Caco-2 (cell line): ENCODE measurements at regions not wholly inside any gene's neighbourhood (a gene's known extent, or its start where the extent isn't known, plus 50 kb on each side); places are given as distances from the start of the nearest gene placed in this dataset.

Source experiments
- BruUV-seq: library from RNA; stranded (reverse); fragments of 400-500 nt; replicated peaks from 2 replicates; lab custom pipeline; 2021; lab: Mats Ljungman, UMichigan
- CTCF ChIA-PET: fragments of 300-600 bp; sonication (Branson Sonifier 250); formaldehyde crosslinking; loops from one replicate; lab custom pipeline; 2022; ENCODE audit warnings: antibody characterized with exemption; lab: Charles Lee
- POLR2A ChIA-PET: fragments of 300-600 bp; sonication (Branson Sonifier 250); formaldehyde crosslinking; loops from one replicate; lab custom pipeline; 2022; ENCODE audit warnings: antibody characterized with exemption; lab: Charles Lee
- DNase-seq, 2 experiments: peaks; one replicate each; pipeline versions ENCODE4 v3.0.0 to v3.0.0-alpha.2; 2020 to 2022
- H3K27me3 ChIP-seq: replicated peaks from 2 replicates; pipeline ENCODE4 v1.6.0; 2011; ENCODE audit warnings: low read length; ENCODE audit not compliant: control insufficient read depth, insufficient read depth
- H3K36me3 ChIP-seq: 2 replicates; pipeline ENCODE4 v1.5.1; 2011; ENCODE audit warnings: low read length; ENCODE audit not compliant: control insufficient read depth, insufficient read depth
- H3K4me1 ChIP-seq: fragments of 250-450 bp; sonication (Bioruptor Pico); 2 replicates; pipeline ENCODE4 v1.5.1; 2020; ENCODE audit warnings: mild to moderate bottlenecking
- H3K4me3 ChIP-seq: 2 replicates; pipeline ENCODE4 v1.5.1; 2011; ENCODE audit warnings: low read depth, mild to moderate bottlenecking, control low read depth, low read length
- H3K9me3 ChIP-seq: fragments of 250-450 bp; sonication (Bioruptor Pico); 2 replicates; pipeline ENCODE4 v1.5.1; 2020; ENCODE audit warnings: mild to moderate bottlenecking, moderate library complexity
- H3K27ac Mint-ChIP-seq: one replicate; pipeline ENCODE4 v1.8.0; 2022; ENCODE audit warnings: mixed read lengths; ENCODE audit not compliant: unreplicated experiment
- H3K27me3 Mint-ChIP-seq: one replicate; pipeline ENCODE4 v1.8.0; 2022; ENCODE audit warnings: mixed read lengths; ENCODE audit not compliant: insufficient read depth, unreplicated experiment
- H3K36me3 Mint-ChIP-seq: one replicate; pipeline ENCODE4 v1.8.0; 2022; ENCODE audit warnings: mild to moderate bottlenecking, mixed read lengths; ENCODE audit not compliant: insufficient read depth, unreplicated experiment
- H3K4me1 Mint-ChIP-seq: one replicate; pipeline ENCODE4 v1.8.0; 2022; ENCODE audit warnings: low read depth, mixed read lengths; ENCODE audit not compliant: unreplicated experiment
- H3K4me3 Mint-ChIP-seq: one replicate; pipeline ENCODE4 v1.8.0; 2022; ENCODE audit warnings: mild to moderate bottlenecking, moderate library complexity, mixed read lengths; ENCODE audit not compliant: unreplicated experiment
- H3K9me3 Mint-ChIP-seq: one replicate; pipeline ENCODE4 v1.8.0; 2022; ENCODE audit warnings: mixed read lengths; ENCODE audit not compliant: unreplicated experiment
- CTCF ChIP-seq, 2 experiments: fragments of 200-600 bp in 1 of 2; IDR thresholded peaks; 1 replicate in 1 of 2; 2 replicates in 1 of 2; pipeline versions ENCODE4 v1.5.1 to v1.8.0; 2011 to 2022; ENCODE audit warnings: antibody characterized with exemption in 1 of 2, control low read depth in 1 of 2, inconsistent platforms in 1 of 2, low read depth in 1 of 2, low read length in 1 of 2, mild to moderate bottlenecking in 1 of 2, moderate library complexity in 1 of 2; ENCODE audit not compliant: insufficient read depth in 1 of 2, severe bottlenecking in 1 of 2, unreplicated experiment in 1 of 2
- intact Hi-C: fragments of 100-400 bp; cut with micrococcal nuclease; formaldehyde crosslinking; loops from one replicate; pipeline ENCODE4 v1.10.0; 2022; ENCODE audit not compliant: unreplicated experiment

GRCh38 chr2:239744706-239745340 lies 280.3 kb downstream of the NDUFA10 start:
- no peaks in the 10 kb centered on the region for H3K36me3 ChIP-seq
- no peaks in the 10 kb centered on the region for H3K36me3 Mint-ChIP-seq
- H3K4me3 Mint-ChIP-seq, result no peak overlapping the region
- H3K9me3 Mint-ChIP-seq, result no peaks in the 10 kb centered on the region
- H3K27me3 ChIP-seq, result no peaks in the 10 kb centered on the region
- CTCF ChIA-PET, result no interaction called here
- TF ChIP-seq CTCF (IDR thresholded peaks at IDR 0.05; ENCODE audit: insufficient read depth in 1 of 2, low read depth in 1 of 2, low read length in 1 of 2, severe bottlenecking in 1 of 2, unreplicated experiment in 1 of 2), result no peak
- BruUV-seq, result no TSS peak
- H3K4me3 ChIP-seq, result no peak overlapping the region
- H3K27ac Mint-ChIP-seq, result no peak overlapping the region
- H3K4me1 Mint-ChIP-seq, result no peaks in the 10 kb centered on the region
- no peaks in the 10 kb centered on the region for H3K4me1 ChIP-seq
- POLR2A ChIA-PET, result no interaction called here
- DNase-seq, result no peak
- no peaks in the 10 kb centered on the region for H3K27me3 Mint-ChIP-seq
- H3K9me3 ChIP-seq, result no peaks in the 10 kb centered on the region
- intact Hi-C loops, result no loop called here

GRCh38 chr2:239743206-239743605 lies 281.9 kb downstream of the NDUFA10 start:
- no TSS peak for BruUV-seq
- Histone ChIP-seq H3K36me3 (no peaks in the 10 kb centered on the region), H3K4me1 (no peaks in the 10 kb centered on the region), H3K9me3 (no peaks in the 10 kb centered on the region), H3K4me3 (no peak overlapping the region), H3K27me3 (no peaks in the 10 kb centered on the region)
- ChIA-PET CTCF (no interaction called here), POLR2A (no interaction called here)
- H3K4me3 Mint-ChIP-seq, result no peak overlapping the region
- intact Hi-C loops, result no loop called here
- no peaks in the 10 kb centered on the region for H3K27me3 Mint-ChIP-seq
- DNase-seq, result no peak
- H3K4me1 Mint-ChIP-seq, result no peaks in the 10 kb centered on the region
- H3K27ac Mint-ChIP-seq, result no peak overlapping the region
- no peaks in the 10 kb centered on the region for H3K36me3 Mint-ChIP-seq
- H3K9me3 Mint-ChIP-seq, result no peaks in the 10 kb centered on the region
- no peak for TF ChIP-seq CTCF (IDR thresholded peaks at IDR 0.05; ENCODE audit: insufficient read depth in 1 of 2, low read depth in 1 of 2, low read length in 1 of 2, severe bottlenecking in 1 of 2, unreplicated experiment in 1 of 2)

GRCh38 chr2:239742377-239742776 lies 282.8 kb downstream of the NDUFA10 start:
- H3K4me1 Mint-ChIP-seq, result no peaks in the 10 kb centered on the region
- no peaks in the 10 kb centered on the region for H3K27me3 ChIP-seq
- no peaks in the 10 kb centered on the region for H3K36me3 Mint-ChIP-seq
- ChIA-PET CTCF (no interaction called here), POLR2A (no interaction called here)
- TF ChIP-seq CTCF (IDR thresholded peaks at IDR 0.05; ENCODE audit: insufficient read depth in 1 of 2, low read depth in 1 of 2, low read length in 1 of 2, severe bottlenecking in 1 of 2, unreplicated experiment in 1 of 2), result no peak
- intact Hi-C loops, result no loop called here
- H3K4me1 ChIP-seq, result no peaks in the 10 kb centered on the region
- BruUV-seq, result no TSS peak
- no peaks in the 10 kb centered on the region for H3K27me3 Mint-ChIP-seq
- no peaks in the 10 kb centered on the region for H3K9me3 Mint-ChIP-seq
- H3K4me3 Mint-ChIP-seq, result no peak overlapping the region
- no peak overlapping the region for H3K4me3 ChIP-seq
- H3K27ac Mint-ChIP-seq, result no peak overlapping the region
- DNase-seq, result no peak
- H3K9me3 ChIP-seq, result no peaks in the 10 kb centered on the region
- no peaks in the 10 kb centered on the region for H3K36me3 ChIP-seq
